GM19438 (cell line): ENCODE measurements at regions not wholly inside any gene's neighbourhood (a gene's known extent, or its start where the extent isn't known, plus 50 kb on each side); places are given as distances from the start of the nearest gene placed in this dataset.
"Not testable (repeated sequence)": the region's sequence is repeated elsewhere in the genome, so short reads cannot be mapped to it uniquely, and the experiment has no call there.

ENCODE experiments used
- ATAC-seq: cut with Tn5 transposase; IDR thresholded peaks from one replicate; pipeline ENCODE4 v1.9.1; 2021; ENCODE audit warnings: low read depth; ENCODE audit not compliant: unreplicated experiment

GRCh38 chr20:11453430-11453829 lies 464.3 kb upstream of the BTBD3 start:
- ATAC-seq: no peak

- ATAC-seq: no peak
Observed at GRCh38 chr20:11454966-11455799, 462.5 kb upstream of the BTBD3 start.

GRCh38 chr20:11457488-11457887 lies 460.2 kb upstream of the BTBD3 start:
- no peak for ATAC-seq

GRCh38 chr20:11459090-11459890 lies 458.4 kb upstream of the BTBD3 start:
- ATAC-seq: no peak

- ATAC-seq: no peak
Observed at GRCh38 chr20:11467436-11467835, 450.3 kb upstream of the BTBD3 start.

- ATAC-seq: no peak
Observed at GRCh38 chr20:11468880-11469279, 448.8 kb upstream of the BTBD3 start.

GRCh38 chr20:11469795-11470435 lies 447.8 kb upstream of the BTBD3 start:
- ATAC-seq: no peak

- ATAC-seq: no peak
Observed at GRCh38 chr20:11473983-11474382, 443.7 kb upstream of the BTBD3 start.

GRCh38 chr20:11483697-11484096 lies 434.0 kb upstream of the BTBD3 start:
- ATAC-seq: no peak

- ATAC-seq: no peak
Observed at GRCh38 chr20:11484479-11484878, 433.2 kb upstream of the BTBD3 start.

- no peak for ATAC-seq
Observed at GRCh38 chr20:11492386-11492785, 425.3 kb upstream of the BTBD3 start.

GRCh38 chr20:11492846-11493245 lies 424.8 kb upstream of the BTBD3 start:
- ATAC-seq: no peak

GRCh38 chr20:11496380-11496779 lies 421.3 kb upstream of the BTBD3 start:
- ATAC-seq: no peak

- no peak for ATAC-seq
Observed at GRCh38 chr20:11497545-11497944, 420.1 kb upstream of the BTBD3 start.

- no peak for ATAC-seq
Observed at GRCh38 chr20:11499101-11499634, 418.5 kb upstream of the BTBD3 start.

GRCh38 chr20:11502061-11502460 lies 415.6 kb upstream of the BTBD3 start:
- ATAC-seq: no peak

- no peak for ATAC-seq
Observed at GRCh38 chr20:11502671-11503070, 415.0 kb upstream of the BTBD3 start.

GRCh38 chr20:11509776-11510175 lies 407.9 kb upstream of the BTBD3 start:
- ATAC-seq: no peak

GRCh38 chr20:11511821-11512220 lies 405.9 kb upstream of the BTBD3 start:
- no peak for ATAC-seq

- not testable (repeated sequence) for ATAC-seq
Observed at GRCh38 chr20:11513241-11513745, 404.4 kb upstream of the BTBD3 start.

- ATAC-seq: no peak
Observed at GRCh38 chr20:11516448-11516847, 401.2 kb upstream of the BTBD3 start.
